Activated CD4-positive, alpha-beta memory T cell treated with anti-CD3 and anti-CD28 coated beads for 36 hours (primary cell): ENCODE measurements at regions not wholly inside any gene's neighbourhood (a gene's known extent, or its start where the extent isn't known, plus 50 kb on each side); places are given as distances from the start of the nearest gene placed in this dataset.
"Not testable (repeated sequence)": the region's sequence is repeated elsewhere in the genome, so short reads cannot be mapped to it uniquely, and the experiment has no call there.

Source experiments
- CTCF ChIA-PET: fragments of 350-600 bp; sonication (Branson Sonifier 250); formaldehyde crosslinking; loops from one replicate; lab custom pipeline; 2021; ENCODE audit warnings: antibody characterized with exemption, inconsistent platforms; lab: Charles Lee
- POLR2A ChIA-PET: fragments of 350-600 bp; sonication (Branson Sonifier 250); formaldehyde crosslinking; loops from one replicate; lab custom pipeline; 2021; ENCODE audit warnings: antibody characterized with exemption; lab: Charles Lee
- DNase-seq: peaks from one replicate; pipeline ENCODE4 v3.0.0-alpha.2; 2020
- H3K27ac Mint-ChIP-seq: one replicate; pipeline ENCODE4 v1.8.0; 2021; ENCODE audit warnings: mixed read lengths
- H3K27me3 Mint-ChIP-seq: one replicate; pipeline ENCODE4 v1.8.0; 2021; ENCODE audit warnings: mixed read lengths
- H3K36me3 Mint-ChIP-seq: one replicate; pipeline ENCODE4 v1.8.0; 2021; ENCODE audit warnings: mixed read lengths
- H3K4me1 Mint-ChIP-seq: one replicate; pipeline ENCODE4 v1.8.0; 2021; ENCODE audit warnings: low read depth, mixed read lengths
- H3K4me3 Mint-ChIP-seq: one replicate; pipeline ENCODE4 v1.8.0; 2021; ENCODE audit warnings: mild to moderate bottlenecking, mixed read lengths
- H3K9me3 Mint-ChIP-seq: one replicate; pipeline ENCODE4 v1.8.0; 2021; ENCODE audit warnings: mixed read lengths
- intact Hi-C: fragments of 100-400 bp; cut with micrococcal nuclease; formaldehyde crosslinking; loops from one replicate; pipeline ENCODE4 v1.15.1; 2023

- no peak overlapping the region for H3K27ac Mint-ChIP-seq
- no peaks in the 10 kb centered on the region for H3K9me3 Mint-ChIP-seq
- no peak overlapping the region for H3K4me3 Mint-ChIP-seq
- no peak for DNase-seq
- ChIA-PET POLR2A (no interaction called here), CTCF (no interaction called here)
- intact Hi-C loops = no loop called here
- no peaks in the 10 kb centered on the region for H3K27me3 Mint-ChIP-seq
- no peaks in the 10 kb centered on the region for H3K4me1 Mint-ChIP-seq
- H3K36me3 Mint-ChIP-seq = no peaks in the 10 kb centered on the region
These were observed 109.4 kb downstream of the TDRD15 start for GRCh38 chr2:21233194-21233593.

GRCh38 chr2:21234001-21234400 is 110.2 kb downstream of the TDRD15 start:
- Mint-ChIP-seq H3K4me3 (no peak overlapping the region), H3K9me3 (no peaks in the 10 kb centered on the region), H3K27ac (no peak overlapping the region), H3K4me1 (no peaks in the 10 kb centered on the region), H3K36me3 (no peaks in the 10 kb centered on the region), H3K27me3 (no peaks in the 10 kb centered on the region)
- ChIA-PET CTCF (no interaction called here), POLR2A (no interaction called here)
- intact Hi-C loops = no loop called here
- no peak for DNase-seq

GRCh38 chr2:21234464-21235120 is 110.8 kb downstream of the TDRD15 start:
- POLR2A ChIA-PET = no interaction called here
- DNase-seq = no peak
- intact Hi-C loops = no loop called here
- CTCF ChIA-PET = no interaction called here
- H3K27me3 Mint-ChIP-seq = no peaks in the 10 kb centered on the region
- no peak overlapping the region for H3K4me3 Mint-ChIP-seq
- peaks cover 1% of the 10 kb centered on the region for H3K9me3 Mint-ChIP-seq
- H3K36me3 Mint-ChIP-seq = no peaks in the 10 kb centered on the region
- H3K27ac Mint-ChIP-seq = no peak overlapping the region
- no peaks in the 10 kb centered on the region for H3K4me1 Mint-ChIP-seq

- intact Hi-C loops, DNase-seq, CTCF ChIA-PET, H3K27me3 Mint-ChIP-seq, H3K27ac Mint-ChIP-seq, H3K36me3 Mint-ChIP-seq, H3K4me3 Mint-ChIP-seq, H3K4me1 Mint-ChIP-seq, POLR2A ChIA-PET: not testable (repeated sequence)
- H3K9me3 Mint-ChIP-seq = peaks cover 12% of the 10 kb centered on the region
These were observed 116.0 kb downstream of the TDRD15 start for GRCh38 chr2:21239749-21240148.

- intact Hi-C loops = no loop called here
- CTCF ChIA-PET = no interaction called here
- Mint-ChIP-seq H3K36me3 (no peaks in the 10 kb centered on the region), H3K27me3 (no peaks in the 10 kb centered on the region), H3K27ac (no peak overlapping the region), H3K4me3 (no peak overlapping the region), H3K9me3 (peaks cover 12% of the 10 kb centered on the region), H3K4me1 (no peaks in the 10 kb centered on the region)
- no peak for DNase-seq
- POLR2A ChIA-PET = no interaction called here
These were observed 120.4 kb downstream of the TDRD15 start for GRCh38 chr2:21244161-21244560.

GRCh38 chr2:21245565-21245964 is 121.8 kb downstream of the TDRD15 start:
- Mint-ChIP-seq H3K36me3 (no peaks in the 10 kb centered on the region), H3K27me3 (no peaks in the 10 kb centered on the region), H3K4me3 (no peak overlapping the region), H3K9me3 (peaks cover 8% of the 10 kb centered on the region), H3K4me1 (no peaks in the 10 kb centered on the region), H3K27ac (no peak overlapping the region)
- no peak for DNase-seq
- POLR2A ChIA-PET = no interaction called here
- CTCF ChIA-PET = no interaction called here
- intact Hi-C loops = no loop called here

- no peaks in the 10 kb centered on the region for H3K4me1 Mint-ChIP-seq
- ChIA-PET CTCF (no interaction called here), POLR2A (no interaction called here)
- no peak overlapping the region for H3K27ac Mint-ChIP-seq
- intact Hi-C loops = no loop called here
- no peaks in the 10 kb centered on the region for H3K9me3 Mint-ChIP-seq
- DNase-seq = no peak
- no peak overlapping the region for H3K4me3 Mint-ChIP-seq
- H3K36me3 Mint-ChIP-seq = no peaks in the 10 kb centered on the region
- no peaks in the 10 kb centered on the region for H3K27me3 Mint-ChIP-seq
These were observed 125.6 kb downstream of the TDRD15 start for GRCh38 chr2:21249367-21249766.

- H3K9me3 Mint-ChIP-seq = no peaks in the 10 kb centered on the region
- intact Hi-C loops = no loop called here
- H3K27ac Mint-ChIP-seq = no peak overlapping the region
- ChIA-PET POLR2A (no interaction called here), CTCF (no interaction called here)
- no peaks in the 10 kb centered on the region for H3K36me3 Mint-ChIP-seq
- H3K4me3 Mint-ChIP-seq = no peak overlapping the region
- no peaks in the 10 kb centered on the region for H3K27me3 Mint-ChIP-seq
- DNase-seq = no peak
- H3K4me1 Mint-ChIP-seq = no peaks in the 10 kb centered on the region
These were observed 126.9 kb downstream of the TDRD15 start for GRCh38 chr2:21250673-21251072.

GRCh38 chr2:21251216-21251980 is 127.6 kb downstream of the TDRD15 start:
- DNase-seq = no peak
- ChIA-PET POLR2A (no interaction called here), CTCF (no interaction called here)
- Mint-ChIP-seq H3K4me3 (no peak overlapping the region), H3K9me3 (no peaks in the 10 kb centered on the region), H3K27me3 (no peaks in the 10 kb centered on the region), H3K4me1 (no peaks in the 10 kb centered on the region), H3K27ac (no peak overlapping the region), H3K36me3 (no peaks in the 10 kb centered on the region)
- intact Hi-C loops = no loop called here

GRCh38 chr2:21253311-21254027 is 129.7 kb downstream of the TDRD15 start:
- CTCF ChIA-PET = no interaction called here
- Mint-ChIP-seq H3K4me1 (no peaks in the 10 kb centered on the region), H3K9me3 (no peaks in the 10 kb centered on the region), H3K27ac (no peak overlapping the region), H3K36me3 (no peaks in the 10 kb centered on the region), H3K4me3 (no peak overlapping the region), H3K27me3 (no peaks in the 10 kb centered on the region)
- DNase-seq = no peak
- intact Hi-C loops = no loop called here
- POLR2A ChIA-PET = no interaction called here

- Mint-ChIP-seq H3K9me3 (no peaks in the 10 kb centered on the region), H3K27me3 (no peaks in the 10 kb centered on the region), H3K4me1 (no peaks in the 10 kb centered on the region), H3K36me3 (no peaks in the 10 kb centered on the region), H3K4me3 (no peak overlapping the region), H3K27ac (no peak overlapping the region)
- DNase-seq = no peak
- intact Hi-C loops = no loop called here
- POLR2A ChIA-PET = no interaction called here
- CTCF ChIA-PET = no interaction called here
These were observed 130.6 kb downstream of the TDRD15 start for GRCh38 chr2:21254170-21254965.

- H3K36me3 Mint-ChIP-seq = no peaks in the 10 kb centered on the region
- POLR2A ChIA-PET = no interaction called here
- H3K4me1 Mint-ChIP-seq = no peaks in the 10 kb centered on the region
- no peak for DNase-seq
- no peak overlapping the region for H3K4me3 Mint-ChIP-seq
- H3K9me3 Mint-ChIP-seq = no peaks in the 10 kb centered on the region
- H3K27ac Mint-ChIP-seq = no peak overlapping the region
- CTCF ChIA-PET = interaction anchor here (1.1 kb wide), 1 partner anchor 59 kb away, joined by 3 read pairs; no protein-coding TSS in a partner anchor
- intact Hi-C loops = no loop called here
- H3K27me3 Mint-ChIP-seq = no peaks in the 10 kb centered on the region
These were observed 132.2 kb downstream of the TDRD15 start for GRCh38 chr2:21256006-21256405.
